GM21390 (cell line): ENCODE measurements at regions not wholly inside any gene's neighbourhood (a gene's known extent, or its start where the extent isn't known, plus 50 kb on each side); places are given as distances from the start of the nearest gene placed in this dataset.

Source experiments
- ATAC-seq: cut with Tn5 transposase; IDR thresholded peaks from one replicate; pipeline ENCODE4 v1.9.1; 2021; ENCODE audit not compliant: unreplicated experiment

DNA sequence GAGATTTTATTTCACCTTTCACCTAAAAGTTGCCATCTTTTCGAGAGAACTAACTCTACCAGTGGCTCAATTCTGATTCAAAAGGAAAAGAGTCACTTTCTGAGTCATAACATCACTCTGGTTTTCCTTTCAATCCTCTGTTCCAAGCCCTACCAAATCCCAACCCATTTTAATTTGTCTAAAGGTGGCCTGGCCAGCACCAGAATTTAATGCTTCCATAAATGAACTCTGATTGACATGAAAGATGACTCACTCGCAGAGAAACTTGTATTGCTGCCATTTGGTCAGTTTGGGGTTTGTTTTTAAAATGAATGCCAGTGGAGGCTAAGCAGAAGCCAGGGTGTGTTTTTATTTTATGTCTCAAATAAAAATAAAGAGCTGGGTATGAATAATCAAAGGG is 117.4 kb upstream of the SOX5 start:
- ATAC-seq: no peak

- no peak for ATAC-seq
Measured at GRCh38 chr12:24066097-24066496, 116.6 kb upstream of the SOX5 start.

- ATAC-seq: no peak
Measured at GRCh38 chr12:24062642-24063245, 113.3 kb upstream of the SOX5 start.

DNA sequence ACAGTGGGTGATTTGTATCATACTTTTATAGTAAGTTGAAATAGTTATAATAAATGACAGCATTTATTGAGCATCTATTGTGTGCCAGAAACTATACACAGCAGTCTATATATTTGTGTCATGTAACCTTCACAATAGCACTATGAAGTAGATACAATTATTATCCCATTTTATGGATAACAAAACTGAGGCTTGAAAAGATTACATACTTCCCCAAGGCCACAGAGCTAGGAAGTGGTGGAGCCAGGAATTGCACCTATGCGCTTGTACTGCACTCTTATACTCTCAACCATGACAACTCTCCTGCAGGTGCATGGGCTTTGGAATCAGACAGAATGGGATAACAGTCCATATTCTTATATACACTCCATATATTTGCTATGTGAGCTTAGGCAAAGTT is 110.6 kb upstream of the SOX5 start:
- ATAC-seq: no peak

DNA sequence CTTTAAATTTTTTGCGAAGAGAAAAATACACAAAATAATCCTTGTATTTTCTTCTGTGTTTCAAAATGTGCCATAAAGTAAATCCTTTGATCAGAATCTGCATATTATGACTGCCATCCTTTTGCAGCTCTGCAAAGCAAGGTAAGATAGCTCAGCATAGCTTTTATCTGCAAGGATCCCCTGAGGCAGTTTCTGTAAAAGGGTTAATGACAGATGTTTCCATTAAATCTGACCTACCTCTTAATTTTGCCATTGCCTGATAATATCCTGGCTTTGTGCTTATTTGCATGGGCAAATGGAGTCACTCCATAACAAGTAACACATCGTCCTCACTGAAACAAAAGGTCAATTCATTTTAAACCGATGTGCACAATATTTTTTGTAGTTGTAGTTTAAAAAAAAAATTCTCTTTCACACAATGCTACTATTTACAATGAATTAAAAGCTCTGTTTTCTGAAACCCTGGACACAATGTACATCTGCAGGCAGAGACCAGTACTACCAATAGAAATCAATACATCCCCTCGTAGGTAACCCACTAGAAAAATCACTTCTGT is 108.5 kb upstream of the SOX5 start:
- no peak for ATAC-seq

DNA sequence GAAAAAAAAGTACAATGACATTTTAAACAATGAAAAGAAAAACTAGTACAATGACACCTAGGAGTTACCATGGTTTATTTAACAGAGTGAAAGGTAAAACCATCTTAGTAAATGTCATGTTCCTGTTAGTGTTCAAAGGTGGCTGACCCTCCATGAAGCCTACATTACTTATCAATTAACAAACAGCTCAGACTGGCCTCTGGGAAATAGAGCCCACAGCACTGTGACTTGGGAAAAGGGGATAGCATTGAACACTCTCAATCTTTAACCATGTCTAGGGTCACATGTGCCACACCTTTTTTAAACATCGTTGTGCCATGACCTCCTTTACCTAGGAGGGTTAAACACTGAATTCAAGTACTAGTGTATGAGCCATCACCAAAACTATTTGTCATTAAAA is 106.3 kb upstream of the SOX5 start:
- no peak for ATAC-seq

- ATAC-seq: no peak
Measured at GRCh38 chr12:24054416-24054815, 104.9 kb upstream of the SOX5 start.

DNA sequence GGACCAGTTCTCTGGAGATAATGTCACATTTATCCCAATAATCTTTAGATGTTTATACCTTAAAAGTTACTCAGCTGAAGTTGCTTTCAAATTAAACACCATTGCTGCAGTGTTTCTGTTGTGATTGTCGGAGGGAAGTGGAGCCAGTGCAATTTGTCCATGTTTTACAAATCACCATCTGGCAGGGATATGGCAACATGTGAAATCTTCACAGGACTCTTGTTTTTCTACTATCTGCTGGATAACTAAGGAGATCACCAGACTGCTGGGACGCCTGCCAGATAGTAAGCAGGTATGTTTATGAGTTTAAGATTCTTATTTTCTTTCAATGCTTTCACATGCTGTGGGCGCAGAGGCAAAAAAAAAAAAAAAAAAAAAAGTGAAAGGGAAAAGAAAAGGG is 100.3 kb upstream of the SOX5 start:
- ATAC-seq: no peak

GRCh38 chr12:24049101-24049500 is 99.6 kb upstream of the SOX5 start:
- no peak for ATAC-seq

GRCh38 chr12:24048446-24048845 is 99.0 kb upstream of the SOX5 start:
- no peak for ATAC-seq

DNA sequence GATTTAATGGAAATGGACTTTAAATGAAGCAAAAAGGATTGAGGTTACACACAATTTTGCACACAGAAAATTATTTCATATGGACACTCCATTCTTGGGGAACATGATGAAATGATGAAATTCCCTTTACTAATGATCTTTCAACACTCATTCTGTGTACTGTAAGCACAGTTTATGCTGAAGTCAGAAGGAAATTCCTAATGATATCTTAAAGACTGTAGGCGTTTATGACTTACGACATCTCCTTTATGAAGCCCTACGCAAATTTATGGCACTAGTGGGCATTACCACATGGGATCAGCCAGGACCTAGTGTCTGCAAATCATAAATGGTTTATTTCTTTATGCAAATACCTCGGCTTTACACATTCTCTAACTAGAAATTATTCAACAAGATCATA is 97.9 kb upstream of the SOX5 start:
- no peak for ATAC-seq

DNA sequence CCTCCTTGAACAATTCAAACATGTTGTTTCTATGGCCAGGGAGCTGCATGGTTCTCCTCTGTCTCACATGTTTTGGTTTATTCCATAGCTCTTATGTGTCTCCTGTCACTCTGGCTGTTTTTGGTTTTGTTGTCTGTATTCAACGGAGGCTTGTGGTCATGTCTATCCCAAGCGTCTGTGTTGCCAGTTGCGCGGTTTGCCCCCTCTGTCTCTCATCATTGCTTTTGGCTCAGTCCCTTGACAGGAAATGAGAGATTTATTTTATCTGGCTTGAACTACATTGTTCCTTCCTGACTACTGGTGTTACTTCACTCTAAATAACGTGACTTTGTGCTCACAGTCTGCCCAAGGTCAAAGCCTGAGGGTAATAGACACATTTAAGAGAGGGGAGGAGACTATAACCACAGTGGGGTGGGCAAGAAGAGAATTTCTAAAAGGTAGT is 96.4 kb upstream of the SOX5 start:
- no peak for ATAC-seq

DNA sequence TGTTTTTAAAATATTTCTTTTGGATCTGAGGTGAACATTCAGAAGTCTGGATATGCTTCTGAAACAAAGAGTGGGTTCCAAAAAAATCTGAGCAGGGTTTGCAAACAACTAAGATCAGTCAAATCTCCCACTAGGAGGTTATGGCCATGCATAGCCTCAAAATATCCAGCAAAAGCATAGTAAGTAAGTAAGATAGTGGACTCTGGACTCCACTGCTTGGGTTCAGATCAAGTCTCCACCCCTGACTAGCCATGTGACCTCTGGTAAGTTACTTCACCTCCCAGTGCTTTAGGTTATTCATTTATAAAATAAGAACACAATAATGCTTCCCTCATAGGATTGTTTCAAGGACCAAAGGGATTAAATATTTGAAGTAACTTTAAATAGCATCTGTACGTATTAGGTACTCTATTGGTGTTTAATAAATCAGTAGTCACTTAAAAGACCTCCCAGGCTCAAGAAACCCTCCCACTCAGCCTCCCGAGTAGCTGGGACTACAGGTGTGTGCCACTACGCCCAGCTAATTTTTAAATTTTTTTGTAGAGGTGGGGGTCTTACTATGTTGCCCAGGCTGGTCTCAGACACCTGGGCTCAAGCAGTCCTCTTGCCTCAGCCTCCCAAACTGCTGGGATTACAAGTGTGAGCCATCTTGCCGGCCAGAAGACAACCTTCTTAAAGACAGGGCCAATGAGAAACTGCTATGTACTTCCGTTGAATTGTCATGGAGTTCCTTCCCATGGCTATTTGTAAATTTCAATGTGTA is 95.7 kb upstream of the SOX5 start:
- ATAC-seq: no peak

GRCh38 chr12:24042651-24043050 is 93.2 kb upstream of the SOX5 start:
- ATAC-seq: no peak

DNA sequence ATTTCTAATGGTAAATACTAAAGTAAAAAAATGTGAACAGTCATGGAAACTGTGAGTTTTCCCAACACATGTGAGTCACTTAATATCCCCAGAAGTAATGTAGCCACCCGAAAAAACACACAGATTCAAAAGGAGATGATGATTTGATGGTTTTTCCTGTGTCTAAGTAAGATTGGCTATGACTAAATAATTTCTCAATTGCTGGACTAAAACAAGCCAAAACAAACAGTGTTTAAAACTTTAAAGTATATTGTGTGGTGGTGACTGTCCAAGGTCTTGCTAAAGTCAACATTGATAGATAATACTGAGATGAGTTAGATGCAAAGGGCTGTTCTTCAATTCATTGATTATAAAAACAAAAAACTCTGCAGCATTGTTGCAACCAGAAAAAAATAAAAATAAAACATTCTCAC is 89.6 kb upstream of the SOX5 start:
- no peak for ATAC-seq

GRCh38 chr12:24038211-24038997 is 88.9 kb upstream of the SOX5 start:
- ATAC-seq: no peak

- ATAC-seq: no peak
Measured at GRCh38 chr12:24036438-24037216, 87.2 kb upstream of the SOX5 start.

DNA sequence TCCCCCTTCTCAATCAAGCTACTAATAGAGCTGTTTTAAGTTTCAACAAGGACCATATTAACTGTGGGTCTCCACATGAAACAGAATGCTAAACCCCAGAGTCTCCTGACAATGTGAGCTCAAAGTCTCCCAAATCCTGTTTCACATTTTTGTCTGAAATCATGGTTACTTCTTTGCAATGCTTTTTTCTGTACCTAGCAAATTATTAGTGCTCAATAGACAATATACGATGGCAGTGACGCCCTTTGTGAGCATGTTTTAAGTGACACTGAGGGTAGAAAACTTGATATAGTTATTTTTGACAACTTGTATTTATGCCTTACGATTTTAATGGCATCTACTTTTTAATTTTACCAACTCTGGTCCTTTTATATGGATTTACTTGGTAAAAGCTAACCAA is 85.4 kb upstream of the SOX5 start:
- ATAC-seq: no peak

GRCh38 chr12:24034160-24034559 is 84.7 kb upstream of the SOX5 start:
- ATAC-seq: no peak

GRCh38 chr12:24027352-24027751 is 77.9 kb upstream of the SOX5 start:
- ATAC-seq: no peak
